Brain microvascular endothelial cell (primary cell): ENCODE measurements at regions not wholly inside any gene's neighbourhood (a gene's known extent, or its start where the extent isn't known, plus 50 kb on each side); places are given as distances from the start of the nearest gene placed in this dataset.
"Not testable (repeated sequence)": the region's sequence is repeated elsewhere in the genome, so short reads cannot be mapped to it uniquely, and the experiment has no call there.

Experiments used
- DNase-seq: peaks from one replicate; pipeline ENCODE4 v3.0.0-alpha.2; 2020
- H3K27ac ChIP-seq: fragments of 250-450 bp; sonication (Bioruptor Pico); 2 replicates; pipeline ENCODE4 v1.5.1; 2020; ENCODE audit warnings: mild to moderate bottlenecking, moderate library complexity
- H3K27me3 ChIP-seq: fragments of 250-450 bp; sonication (Bioruptor Pico); replicated peaks from 2 replicates; pipeline ENCODE4 v1.5.1; 2020; ENCODE audit warnings: mild to moderate bottlenecking
- H3K36me3 ChIP-seq: fragments of 250-450 bp; sonication (Bioruptor Pico); replicated peaks from 2 replicates; pipeline ENCODE4 v1.5.1; 2020; ENCODE audit warnings: mild to moderate bottlenecking
- H3K4me3 ChIP-seq: 2 replicates; pipeline ENCODE4 v1.5.1; 2011; ENCODE audit warnings: low read depth, mild to moderate bottlenecking, control low read depth, low read length, moderate library complexity
- in situ Hi-C: cut with HindIII; loops from 2 replicates; pipeline ENCODE4 v1.10.0; 2017; ENCODE audit warnings: low sequenced_read_pairs, low pct_ligation_motif_present
- TF ChIP-seq, protein P1 (sequence below): IDR thresholded peaks from 2 replicates; pipeline ENCODE4 v1.5.1; 2011; ENCODE audit warnings: low read depth, mild to moderate bottlenecking, moderate library complexity, low read length, control low read depth, inconsistent platforms; ENCODE audit errors: missing control alignments

DNA sequence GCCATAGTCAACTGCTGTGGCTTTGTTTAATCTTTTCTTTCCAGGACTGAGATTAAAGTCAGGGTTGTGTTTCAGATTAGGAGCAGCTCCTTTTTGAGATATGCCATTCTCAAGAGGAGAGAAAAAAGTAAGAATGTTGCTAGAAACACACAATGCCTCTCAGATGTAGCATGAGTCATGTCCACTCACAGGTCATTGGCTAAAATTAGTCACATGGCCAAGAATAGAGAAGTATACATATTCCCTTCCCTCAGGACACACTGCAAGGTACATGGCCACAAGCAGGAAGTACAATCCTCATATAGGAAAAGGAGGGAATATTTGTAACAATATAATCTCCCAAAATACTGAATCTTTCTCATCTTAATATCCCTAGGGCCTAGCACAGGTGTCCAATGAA, 141.9 kb upstream of the PTBP2 start:
- H3K4me3 ChIP-seq: no peak overlapping the region
- TF ChIP-seq, protein P1, sequence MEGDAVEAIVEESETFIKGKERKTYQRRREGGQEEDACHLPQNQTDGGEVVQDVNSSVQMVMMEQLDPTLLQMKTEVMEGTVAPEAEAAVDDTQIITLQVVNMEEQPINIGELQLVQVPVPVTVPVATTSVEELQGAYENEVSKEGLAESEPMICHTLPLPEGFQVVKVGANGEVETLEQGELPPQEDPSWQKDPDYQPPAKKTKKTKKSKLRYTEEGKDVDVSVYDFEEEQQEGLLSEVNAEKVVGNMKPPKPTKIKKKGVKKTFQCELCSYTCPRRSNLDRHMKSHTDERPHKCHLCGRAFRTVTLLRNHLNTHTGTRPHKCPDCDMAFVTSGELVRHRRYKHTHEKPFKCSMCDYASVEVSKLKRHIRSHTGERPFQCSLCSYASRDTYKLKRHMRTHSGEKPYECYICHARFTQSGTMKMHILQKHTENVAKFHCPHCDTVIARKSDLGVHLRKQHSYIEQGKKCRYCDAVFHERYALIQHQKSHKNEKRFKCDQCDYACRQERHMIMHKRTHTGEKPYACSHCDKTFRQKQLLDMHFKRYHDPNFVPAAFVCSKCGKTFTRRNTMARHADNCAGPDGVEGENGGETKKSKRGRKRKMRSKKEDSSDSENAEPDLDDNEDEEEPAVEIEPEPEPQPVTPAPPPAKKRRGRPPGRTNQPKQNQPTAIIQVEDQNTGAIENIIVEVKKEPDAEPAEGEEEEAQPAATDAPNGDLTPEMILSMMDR: no peak
- H3K27ac ChIP-seq: no peak overlapping the region
- H3K27me3 ChIP-seq: no peaks in the 10 kb centered on the region
- H3K36me3 ChIP-seq: no peaks in the 10 kb centered on the region
- in situ Hi-C loops: no loop called here
- no peak for DNase-seq

DNA sequence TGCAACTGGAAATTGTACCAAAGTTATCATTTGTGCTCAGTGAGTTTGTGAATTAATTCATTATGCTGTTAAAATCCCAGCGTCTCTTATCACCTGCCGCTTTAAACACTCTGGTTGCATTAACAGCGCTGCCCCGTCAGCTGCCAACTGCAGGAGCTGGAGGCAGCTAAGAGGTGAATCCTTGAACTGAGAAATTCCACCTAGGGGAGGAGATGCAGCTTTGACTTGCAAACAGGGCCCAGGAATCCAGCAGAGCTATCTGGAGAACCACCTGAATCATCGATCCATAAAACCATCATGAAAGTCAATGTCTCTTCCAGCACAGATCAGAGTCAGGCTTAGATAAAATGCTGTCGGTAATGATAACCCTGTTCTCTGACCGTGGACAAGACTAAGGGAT, 140.7 kb upstream of the PTBP2 start:
- H3K27ac ChIP-seq: no peak overlapping the region
- H3K36me3 ChIP-seq: no peaks in the 10 kb centered on the region
- H3K27me3 ChIP-seq: no peaks in the 10 kb centered on the region
- no peak for DNase-seq
- no peak overlapping the region for H3K4me3 ChIP-seq
- in situ Hi-C loops: no loop called here
- TF ChIP-seq, protein P1: no peak

DNA sequence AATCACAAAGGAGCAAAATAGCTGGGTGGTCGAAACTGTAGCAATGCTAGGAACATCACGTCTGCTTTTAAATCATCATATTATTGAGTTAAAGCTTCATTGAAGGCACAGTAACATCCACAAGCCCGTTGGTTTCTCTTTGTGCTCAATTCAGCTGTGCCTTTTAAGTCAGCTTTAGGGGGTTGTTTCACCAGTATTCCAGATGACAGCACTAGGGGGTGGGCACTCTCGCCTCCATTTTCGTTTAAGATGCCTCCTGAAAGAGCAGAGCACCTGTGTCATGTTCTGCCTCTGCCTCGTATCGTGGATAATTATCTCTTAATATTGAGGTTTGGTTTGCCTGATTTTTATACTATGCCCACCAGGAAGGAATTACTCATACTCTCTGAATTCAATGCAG, 139.8 kb upstream of the PTBP2 start:
- TF ChIP-seq, protein P1: no peak
- H3K27ac ChIP-seq: no peak overlapping the region
- no peak overlapping the region for H3K4me3 ChIP-seq
- no peaks in the 10 kb centered on the region for H3K27me3 ChIP-seq
- in situ Hi-C loops: no loop called here
- no peak for DNase-seq
- no peaks in the 10 kb centered on the region for H3K36me3 ChIP-seq

DNA sequence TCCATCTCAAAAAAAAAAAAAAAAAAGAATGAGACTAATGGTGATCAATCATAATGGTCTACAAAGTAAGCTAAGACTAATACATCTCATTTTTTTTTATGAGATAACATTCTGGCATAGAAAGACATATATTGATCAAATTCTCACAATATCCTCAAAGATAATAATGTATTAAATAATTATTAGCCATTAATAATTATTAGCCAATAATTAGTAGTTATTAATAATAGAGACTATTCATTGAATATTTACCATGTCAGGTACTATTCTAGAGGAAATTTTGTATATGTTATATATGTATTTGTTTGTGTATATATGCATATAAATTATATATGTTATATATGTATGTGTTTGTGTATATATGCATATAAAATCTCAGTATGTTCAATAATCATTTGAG, 137.7 kb upstream of the PTBP2 start:
- DNase-seq: no peak
- no peaks in the 10 kb centered on the region for H3K36me3 ChIP-seq
- TF ChIP-seq, protein P1: no peak
- in situ Hi-C loops: no loop called here
- H3K27me3 ChIP-seq: no peaks in the 10 kb centered on the region
- no peak overlapping the region for H3K27ac ChIP-seq
- H3K4me3 ChIP-seq: no peak overlapping the region

DNA sequence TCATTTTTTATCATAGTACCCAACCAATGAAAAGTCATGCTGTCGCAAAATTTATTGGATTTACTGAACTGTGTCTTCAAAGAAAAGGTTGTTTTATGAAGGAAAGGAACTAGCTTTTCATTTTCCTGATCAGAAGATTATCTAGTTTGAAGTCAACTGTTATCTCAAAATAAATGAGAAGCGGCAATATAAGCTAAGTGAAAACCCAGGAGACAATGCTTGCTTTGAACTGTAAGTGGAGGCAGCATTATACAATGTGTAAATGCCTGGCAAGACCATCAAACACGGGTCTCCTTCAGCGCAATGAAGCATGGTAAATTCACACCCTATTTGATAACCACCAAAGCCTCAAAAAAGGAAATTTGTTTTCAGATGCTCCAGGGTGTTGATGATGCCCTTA, 134.4 kb upstream of the PTBP2 start:
- TF ChIP-seq, protein P1: no peak
- no peaks in the 10 kb centered on the region for H3K27me3 ChIP-seq
- no peak for DNase-seq
- no peaks in the 10 kb centered on the region for H3K36me3 ChIP-seq
- no peak overlapping the region for H3K27ac ChIP-seq
- in situ Hi-C loops: no loop called here
- H3K4me3 ChIP-seq: no peak overlapping the region

DNA sequence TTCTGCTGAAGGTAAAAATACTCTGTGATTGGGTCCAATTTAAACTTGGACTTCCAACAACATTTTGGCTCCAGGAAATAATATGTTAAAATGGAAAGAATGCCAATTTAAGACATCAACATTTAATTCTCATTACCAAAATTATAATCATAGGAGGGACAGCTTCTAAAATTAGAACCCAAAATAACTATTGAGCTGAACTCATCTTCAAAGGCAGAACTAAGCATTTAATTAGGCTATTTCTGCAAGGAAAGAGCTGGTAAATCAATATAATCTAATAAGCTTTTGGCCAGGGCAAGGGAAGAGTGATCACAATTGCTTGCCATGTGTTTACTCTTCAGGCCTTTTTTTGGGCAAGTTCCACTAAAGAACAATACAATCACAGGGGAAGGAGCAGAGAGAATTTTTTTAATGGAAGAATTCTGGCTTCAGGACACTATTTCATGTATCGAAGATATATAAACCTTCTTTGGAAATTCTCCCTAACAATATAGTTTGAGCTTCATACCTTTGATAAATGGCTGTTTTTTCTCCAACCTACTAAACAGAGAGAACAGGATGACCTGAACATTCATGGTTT, 133.1 kb upstream of the PTBP2 start:
- TF ChIP-seq, protein P1: no peak

DNA sequence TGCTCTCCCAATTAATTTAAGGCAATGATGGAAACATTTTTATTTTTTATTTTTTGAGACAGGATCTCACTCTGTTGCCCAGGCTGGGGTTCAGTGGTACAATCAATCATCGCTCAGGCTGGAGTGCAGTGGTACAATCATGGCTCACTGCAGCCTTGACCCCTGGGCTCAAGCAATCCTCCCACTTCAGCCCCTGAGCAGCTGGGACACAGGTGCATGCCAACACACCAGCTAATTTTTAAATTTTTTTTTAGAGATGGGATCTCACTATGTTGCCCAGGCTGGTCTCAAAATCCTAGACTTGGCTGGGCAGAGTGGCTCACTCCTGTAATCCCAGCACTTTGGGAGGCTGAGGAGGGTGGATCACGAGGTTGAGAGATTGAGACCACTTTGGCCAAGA, 126.1 kb upstream of the PTBP2 start:
- H3K27me3 ChIP-seq, DNase-seq, H3K27ac ChIP-seq, in situ Hi-C loops, H3K36me3 ChIP-seq, H3K4me3 ChIP-seq: not testable (repeated sequence)

More for the DNA sequence above, 133.1 kb upstream of the PTBP2 start:
- H3K36me3 ChIP-seq: no peaks in the 10 kb centered on the region
- no peaks in the 10 kb centered on the region for H3K27me3 ChIP-seq
- in situ Hi-C loops: no loop called here
- no peak overlapping the region for H3K27ac ChIP-seq
- no peak for DNase-seq
- no peak overlapping the region for H3K4me3 ChIP-seq
